ENCODE measurements at regions not wholly inside any gene's neighbourhood (a gene's known extent, or its start where the extent isn't known, plus 50 kb on each side); places are given as distances from the start of the nearest gene placed in this dataset.

DNA sequence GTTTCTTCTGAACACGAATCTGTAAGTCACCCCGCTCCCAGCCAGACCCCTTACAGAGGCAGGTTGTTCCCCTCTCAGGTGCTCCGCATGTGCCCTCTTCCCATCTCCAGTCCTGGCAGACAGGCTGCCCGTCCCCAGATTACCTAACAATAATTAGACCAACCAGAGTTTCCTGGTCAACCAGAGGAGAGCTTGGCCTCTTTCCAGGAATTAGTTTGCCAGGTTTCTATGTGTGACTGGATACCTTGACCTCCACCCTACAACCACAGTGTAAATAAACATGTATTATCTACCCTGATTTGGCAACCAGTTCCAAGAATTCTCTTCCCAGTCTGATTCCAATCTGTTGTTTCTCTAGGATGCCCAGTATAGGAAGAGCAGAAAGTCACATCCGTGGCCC, 178.0 kb upstream of the UMPS start:
- H3K4me3 ChIP-seq (ENCODE audit: low read depth, low read length, poor library complexity, severe bottlenecking): no peak overlapping the region
- no peaks in the 10 kb centered on the region for H3K9me3 ChIP-seq (ENCODE audit: low read length)
- POLR2A ChIA-PET: no interaction called here
- intact Hi-C loops (cut with micrococcal nuclease; ENCODE audit: unreplicated experiment): no loop called here
- H3K27ac ChIP-seq (ENCODE audit: low read depth, low read length, poor library complexity, severe bottlenecking): no peak overlapping the region
- H2AFZ ChIP-seq (ENCODE audit: low read length): no peak overlapping the region
- BruUV-seq (replicated peaks): no TSS peak
- TF ChIP-seq EZH2phosphoT487 (IDR thresholded peaks at IDR 0.05; ENCODE audit: borderline replicate concordance, low read depth, low read length): no peak
- TF ChIP-seq, protein P1, sequence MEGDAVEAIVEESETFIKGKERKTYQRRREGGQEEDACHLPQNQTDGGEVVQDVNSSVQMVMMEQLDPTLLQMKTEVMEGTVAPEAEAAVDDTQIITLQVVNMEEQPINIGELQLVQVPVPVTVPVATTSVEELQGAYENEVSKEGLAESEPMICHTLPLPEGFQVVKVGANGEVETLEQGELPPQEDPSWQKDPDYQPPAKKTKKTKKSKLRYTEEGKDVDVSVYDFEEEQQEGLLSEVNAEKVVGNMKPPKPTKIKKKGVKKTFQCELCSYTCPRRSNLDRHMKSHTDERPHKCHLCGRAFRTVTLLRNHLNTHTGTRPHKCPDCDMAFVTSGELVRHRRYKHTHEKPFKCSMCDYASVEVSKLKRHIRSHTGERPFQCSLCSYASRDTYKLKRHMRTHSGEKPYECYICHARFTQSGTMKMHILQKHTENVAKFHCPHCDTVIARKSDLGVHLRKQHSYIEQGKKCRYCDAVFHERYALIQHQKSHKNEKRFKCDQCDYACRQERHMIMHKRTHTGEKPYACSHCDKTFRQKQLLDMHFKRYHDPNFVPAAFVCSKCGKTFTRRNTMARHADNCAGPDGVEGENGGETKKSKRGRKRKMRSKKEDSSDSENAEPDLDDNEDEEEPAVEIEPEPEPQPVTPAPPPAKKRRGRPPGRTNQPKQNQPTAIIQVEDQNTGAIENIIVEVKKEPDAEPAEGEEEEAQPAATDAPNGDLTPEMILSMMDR (conservative IDR thresholded peaks at IDR 0.05; ENCODE audit: low read length): no peak
- H4K20me1 ChIP-seq (ENCODE audit: insufficient read depth, low read length): no peaks in the 10 kb centered on the region
- H3K9me2 ChIP-seq (ENCODE audit: insufficient read depth, low read length): no peaks in the 10 kb centered on the region
- DNase-seq (ENCODE audit: low spot score): no peak
- no peaks in the 10 kb centered on the region for H3K4me1 ChIP-seq (ENCODE audit: insufficient read depth, low read length, poor library complexity, severe bottlenecking)
- no peak overlapping the region for H3K4me2 ChIP-seq (ENCODE audit: low read length)
- CTCF ChIA-PET (ENCODE audit: unreplicated experiment): no interaction called here
- H3K36me3 ChIP-seq (ENCODE audit: insufficient read depth, low read length): no peaks in the 10 kb centered on the region
- H3K79me2 ChIP-seq (ENCODE audit: insufficient read depth, low read depth, low read length): no peaks in the 10 kb centered on the region

DNA sequence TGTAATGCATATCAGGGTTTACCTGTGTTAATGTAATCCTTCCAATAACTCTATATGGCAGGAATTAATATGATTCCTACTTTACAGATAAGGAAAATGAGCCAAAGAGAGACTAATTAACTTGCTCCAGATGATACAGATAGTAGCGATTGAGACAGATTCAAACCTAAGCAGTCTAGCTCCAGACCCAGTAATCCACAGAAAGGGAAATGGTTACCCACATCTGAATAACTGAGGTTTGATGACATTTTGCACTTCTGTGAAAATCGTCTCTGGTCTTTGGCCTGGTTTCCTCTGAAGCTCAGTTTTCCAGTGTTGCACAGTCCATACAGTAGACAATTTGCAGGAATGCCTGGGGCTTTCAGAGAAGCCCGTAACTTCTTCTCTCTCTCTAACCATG, 177.1 kb upstream of the UMPS start:
- no peak for DNase-seq (ENCODE audit: low spot score)
- Histone ChIP-seq H3K79me2 (ENCODE audit: insufficient read depth, low read depth, low read length) (no peaks in the 10 kb centered on the region), H3K4me2 (ENCODE audit: low read length) (no peak overlapping the region), H3K4me1 (ENCODE audit: insufficient read depth, low read length, poor library complexity, severe bottlenecking) (no peaks in the 10 kb centered on the region), H3K27ac (ENCODE audit: low read depth, low read length, poor library complexity, severe bottlenecking) (no peak overlapping the region), H4K20me1 (ENCODE audit: insufficient read depth, low read length) (no peaks in the 10 kb centered on the region), H2AFZ (ENCODE audit: low read length) (no peak overlapping the region), H3K36me3 (ENCODE audit: insufficient read depth, low read length) (no peaks in the 10 kb centered on the region), H3K9me2 (ENCODE audit: insufficient read depth, low read length) (no peaks in the 10 kb centered on the region), H3K9me3 (ENCODE audit: low read length) (no peaks in the 10 kb centered on the region), H3K4me3 (ENCODE audit: low read depth, low read length, poor library complexity, severe bottlenecking) (no peak overlapping the region)
- TF ChIP-seq, protein P1 (conservative IDR thresholded peaks at IDR 0.05; ENCODE audit: low read length): no peak
- CTCF ChIA-PET (ENCODE audit: unreplicated experiment): no interaction called here
- no TSS peak for BruUV-seq (replicated peaks)
- POLR2A ChIA-PET: no interaction called here
- intact Hi-C loops (cut with micrococcal nuclease; ENCODE audit: unreplicated experiment): no loop called here

DNA sequence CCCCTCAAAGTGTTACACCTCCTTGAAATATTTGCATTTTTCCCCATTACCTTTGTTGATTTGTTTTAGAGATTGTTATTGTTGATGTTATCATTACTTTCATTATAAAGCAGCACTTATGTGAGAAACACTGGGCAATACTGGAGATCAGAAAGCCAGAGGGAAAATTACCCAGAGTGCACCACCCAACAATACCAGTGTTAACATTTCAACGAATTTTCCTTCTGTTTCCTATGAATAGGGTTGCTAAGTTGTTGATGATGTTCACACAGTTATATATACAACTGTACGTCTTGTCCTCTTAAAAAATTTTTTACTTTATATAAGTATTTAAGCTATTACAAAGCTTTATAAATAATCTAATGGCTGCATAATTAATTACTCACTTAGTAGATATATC, 173.6 kb upstream of the UMPS start:
- no TSS peak for BruUV-seq (replicated peaks)
- Histone ChIP-seq H3K79me2 (ENCODE audit: insufficient read depth, low read depth, low read length) (no peaks in the 10 kb centered on the region), H3K9me2 (ENCODE audit: insufficient read depth, low read length) (no peaks in the 10 kb centered on the region), H3K4me2 (ENCODE audit: low read length) (no peak overlapping the region), H2AFZ (ENCODE audit: low read length) (no peak overlapping the region), H3K27ac (ENCODE audit: low read depth, low read length, poor library complexity, severe bottlenecking) (no peak overlapping the region), H3K36me3 (ENCODE audit: insufficient read depth, low read length) (no peaks in the 10 kb centered on the region), H4K20me1 (ENCODE audit: insufficient read depth, low read length) (no peaks in the 10 kb centered on the region), H3K4me3 (ENCODE audit: low read depth, low read length, poor library complexity, severe bottlenecking) (no peak overlapping the region), H3K9me3 (ENCODE audit: low read length) (no peaks in the 10 kb centered on the region), H3K4me1 (ENCODE audit: insufficient read depth, low read length, poor library complexity, severe bottlenecking) (no peaks in the 10 kb centered on the region)
- DNase-seq (ENCODE audit: low spot score): no peak
- CTCF ChIA-PET (ENCODE audit: unreplicated experiment): no interaction called here
- intact Hi-C loops (cut with micrococcal nuclease; ENCODE audit: unreplicated experiment): no loop called here
- no peak for TF ChIP-seq EZH2phosphoT487 (IDR thresholded peaks at IDR 0.05; ENCODE audit: borderline replicate concordance, low read depth, low read length)
- POLR2A ChIA-PET: interaction anchor here (0.6 kb wide), 1 partner anchor 496 kb away, joined by 4 read pairs; no protein-coding TSS in a partner anchor

Data from OCI-LY7 (cell line).